H9 (cell line): ENCODE measurements at regions not wholly inside any gene's neighbourhood (a gene's known extent, or its start where the extent isn't known, plus 50 kb on each side); places are given as distances from the start of the nearest gene placed in this dataset.

Experiments
- DNase-seq: peaks from one replicate; pipeline ENCODE4 v3.0.0-alpha.2; 2017
- H2AFZ ChIP-seq: one replicate; pipeline ENCODE4 v1.6.1; 2013; ENCODE audit warnings: mild to moderate bottlenecking, low read length, control low read depth, moderate library complexity
- H2AK5ac ChIP-seq: 2 replicates; pipeline ENCODE4 v1.6.1; 2013; ENCODE audit warnings: low read length, control low read depth, mixed read lengths; ENCODE audit not compliant: insufficient read length
- H2BK120ac ChIP-seq: one replicate; pipeline ENCODE4 v1.6.1; 2013; ENCODE audit warnings: low read depth, mild to moderate bottlenecking, low read length, control low read depth, inconsistent platforms; ENCODE audit not compliant: poor library complexity, severe bottlenecking
- H2BK12ac ChIP-seq: 2 replicates; pipeline ENCODE4 v1.6.1; 2013; ENCODE audit warnings: low read length, control low read depth, mixed read lengths, low read depth; ENCODE audit not compliant: insufficient read length
- H2BK15ac ChIP-seq: 2 replicates; pipeline ENCODE4 v1.6.1; 2013; ENCODE audit warnings: low read depth, low read length, control low read depth
- H2BK20ac ChIP-seq: one replicate; pipeline ENCODE4 v1.6.1; 2013; ENCODE audit warnings: low read depth, mild to moderate bottlenecking, low read length, control low read depth, inconsistent platforms; ENCODE audit not compliant: poor library complexity, severe bottlenecking
- H2BK5ac ChIP-seq: 2 replicates; pipeline ENCODE4 v1.6.1; 2013; ENCODE audit warnings: low read length, control low read depth, mixed read lengths; ENCODE audit not compliant: insufficient read length
- H3K14ac ChIP-seq: 2 replicates; pipeline ENCODE4 v1.6.1; 2013; ENCODE audit warnings: low read length, control low read depth; ENCODE audit not compliant: insufficient read depth
- H3K18ac ChIP-seq: 2 replicates; pipeline ENCODE4 v1.6.1; 2013; ENCODE audit warnings: low read depth, mild to moderate bottlenecking, mixed read lengths, low read length, control low read depth; ENCODE audit not compliant: insufficient read length
- H3K23ac ChIP-seq: 2 replicates; pipeline ENCODE4 v1.6.1; 2013; ENCODE audit warnings: low read length, control low read depth, mixed read lengths, low read depth; ENCODE audit not compliant: insufficient read length
- H3K23me2 ChIP-seq: 2 replicates; pipeline ENCODE4 v1.6.1; 2013; ENCODE audit warnings: low read depth, mild to moderate bottlenecking, mixed read lengths, low read length, control low read depth; ENCODE audit not compliant: insufficient read length, poor library complexity, severe bottlenecking
- H3K27ac ChIP-seq: 2 replicates; pipeline ENCODE4 v1.5.1; 2013; ENCODE audit warnings: low read length, control low read depth, mixed read lengths, low read depth; ENCODE audit not compliant: insufficient read length
- H3K27me3 ChIP-seq: 2 replicates; pipeline ENCODE4 v1.6.1; 2013; ENCODE audit warnings: low read length, control low read depth, inconsistent platforms; ENCODE audit not compliant: insufficient read depth
- H3K4ac ChIP-seq: 2 replicates; pipeline ENCODE4 v1.6.1; 2013; ENCODE audit warnings: low read depth, mild to moderate bottlenecking, control low read depth, inconsistent platforms, low read length, moderate library complexity
- H3K4me1 ChIP-seq: 2 replicates; pipeline ENCODE4 v1.6.1; 2013; ENCODE audit warnings: low read length, control low read depth, inconsistent platforms; ENCODE audit not compliant: insufficient read depth
- H3K4me2 ChIP-seq: 2 replicates; pipeline ENCODE4 v1.6.1; 2013; ENCODE audit warnings: low read length, control low read depth, mixed read lengths; ENCODE audit not compliant: insufficient read length, insufficient read depth
- H3K56ac ChIP-seq: 2 replicates; pipeline ENCODE4 v1.6.1; 2013; ENCODE audit warnings: low read depth, mild to moderate bottlenecking, mixed read lengths, low read length, control low read depth; ENCODE audit not compliant: insufficient read length
- H3K79me1 ChIP-seq: 2 replicates; pipeline ENCODE4 v1.6.1; 2013; ENCODE audit warnings: low read depth, mild to moderate bottlenecking, moderate library complexity, low read length, control low read depth, inconsistent platforms; ENCODE audit not compliant: insufficient read depth, poor library complexity, severe bottlenecking
- H3K79me2 ChIP-seq: 2 replicates; pipeline ENCODE4 v1.6.1; 2013; ENCODE audit warnings: low read length, control low read depth, inconsistent platforms; ENCODE audit not compliant: insufficient read depth
- H3K9ac ChIP-seq: 2 replicates; pipeline ENCODE4 v1.6.1; 2013; ENCODE audit warnings: low read length, control low read depth, mixed read lengths; ENCODE audit not compliant: insufficient read length; ENCODE audit errors: extremely low read depth
- H3K9me3 ChIP-seq: one replicate; pipeline ENCODE4 v1.6.1; 2013; ENCODE audit warnings: low read depth, low read length, inconsistent platforms; ENCODE audit not compliant: control insufficient read depth
- H3T11ph ChIP-seq: one replicate; pipeline ENCODE4 v1.6.1; 2013; ENCODE audit warnings: mild to moderate bottlenecking, low read length, control low read depth, inconsistent platforms
- H4K20me1 ChIP-seq: one replicate; pipeline ENCODE4 v1.6.1; 2013; ENCODE audit not compliant: control insufficient read depth, insufficient read length, insufficient read depth
- H4K5ac ChIP-seq: 2 replicates; pipeline ENCODE4 v1.6.1; 2013; ENCODE audit warnings: low read depth, mild to moderate bottlenecking, mixed read lengths, low read length, control low read depth; ENCODE audit not compliant: insufficient read length
- H4K8ac ChIP-seq: replicated peaks from 2 replicates; pipeline ENCODE4 v1.6.1; 2013; ENCODE audit warnings: low read length, control low read depth, mixed read lengths, low read depth; ENCODE audit not compliant: insufficient read length
- H4K91ac ChIP-seq: 2 replicates; pipeline ENCODE4 v1.6.1; 2013; ENCODE audit warnings: low read depth, mild to moderate bottlenecking, moderate library complexity, mixed read lengths, low read length, control low read depth; ENCODE audit not compliant: insufficient read length
- H3K27ac Mint-ChIP-seq, 3 experiments: 2 replicates in 2 of 3; 3 replicates in 1 of 3; pipeline ENCODE4 v1.8.0; 2020 to 2021; ENCODE audit warnings: mixed read lengths in 3 of 3, mild to moderate bottlenecking in 1 of 3, moderate library complexity in 1 of 3
- H3K27me3 Mint-ChIP-seq: 2 replicates; pipeline ENCODE4 v1.8.0; 2021; ENCODE audit warnings: low read depth, mild to moderate bottlenecking, moderate library complexity, mixed read lengths
- H3K36me3 Mint-ChIP-seq, 3 experiments: 2 replicates in 2 of 3; 3 replicates in 1 of 3; pipeline ENCODE4 v1.8.0; 2020 to 2021; ENCODE audit warnings: low read depth in 3 of 3, mixed read lengths in 3 of 3; ENCODE audit not compliant: insufficient read depth in 1 of 3
- H3K4me1 Mint-ChIP-seq, 2 experiments: 2 replicates each; pipeline ENCODE4 v1.8.0; 2020; ENCODE audit warnings: mixed read lengths in 2 of 2
- H3K4me3 Mint-ChIP-seq, 2 experiments: 2 replicates in 1 of 2; 3 replicates in 1 of 2; pipeline ENCODE4 v1.8.0; 2020 to 2021; ENCODE audit warnings: mild to moderate bottlenecking in 2 of 2, mixed read lengths in 2 of 2, moderate library complexity in 1 of 2
- H3K9me3 Mint-ChIP-seq, 2 experiments: 2 replicates in 1 of 2; 3 replicates in 1 of 2; pipeline ENCODE4 v1.8.0; 2020; ENCODE audit warnings: mild to moderate bottlenecking in 2 of 2, mixed read lengths in 2 of 2, moderate library complexity in 1 of 2
- WGBS: extraction: QIAGEN DNeasy Blood & Tissue Kit; methylation state at CpG from one replicate; pipeline ENCODE4 v1.1.7; 2013; ENCODE audit warnings: missing lambda C conversion rate, low lambda C conversion rate, mixed read lengths; ENCODE audit not compliant: insufficient read length; ENCODE audit errors: extremely low coverage; 5-methylcytosine and 5-hydroxymethylcytosine counted together
- TF ChIP-seq, protein P1 (sequence below): fragments of 200-600 bp; sonication (generic); conservative IDR thresholded peaks from 3 replicates; pipeline ENCODE4 v1.8.0; 2021; ENCODE audit warnings: antibody characterized with exemption, mild to moderate bottlenecking

DNA sequence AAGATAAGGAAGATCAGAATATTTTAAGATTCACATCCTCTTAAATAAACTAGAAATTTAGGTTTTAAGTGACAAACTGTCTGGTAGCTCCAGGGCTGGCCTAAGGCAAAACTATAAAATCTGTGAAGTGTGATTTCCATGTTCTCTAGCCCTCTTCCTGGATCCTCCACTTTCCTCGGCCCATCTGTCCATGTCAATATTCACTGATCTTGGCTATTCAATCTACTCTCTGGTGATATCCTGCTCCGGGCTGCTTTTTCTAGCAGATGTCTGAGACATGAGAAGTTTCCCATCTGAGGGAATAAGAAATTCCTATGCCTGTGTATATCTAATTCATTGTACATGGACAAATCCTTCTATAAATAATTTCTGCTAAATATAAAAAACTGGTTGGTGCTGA is 500.4 kb downstream of the GALC start:
- Histone ChIP-seq H4K91ac (no peak overlapping the region), H3K4ac (no peak overlapping the region), H2AK5ac (no peak overlapping the region), H4K5ac (no peak overlapping the region), H4K8ac (no peak overlapping the region), H3K23me2 (no peaks in the 10 kb centered on the region), H2BK120ac (no peak overlapping the region), H3K14ac (no peak overlapping the region), H3K79me1 (no peaks in the 10 kb centered on the region), H3K4me2 (no peak overlapping the region), H3K4me1 (no peaks in the 10 kb centered on the region; the same call in 1 of the 2 replicates), H3T11ph (no peak overlapping the region), H3K18ac (no peak overlapping the region), H3K79me2 (no peaks in the 10 kb centered on the region), H2BK12ac (no peak overlapping the region), H3K56ac (no peak overlapping the region), H3K27ac (no peak overlapping the region), H2AFZ (no peak overlapping the region), H2BK20ac (no peak overlapping the region), H4K20me1 (no peaks in the 10 kb centered on the region), H2BK15ac (no peak overlapping the region), H3K27me3 (no peaks in the 10 kb centered on the region), H3K9ac (no peak overlapping the region), H2BK5ac (no peak overlapping the region), H3K23ac (no peak overlapping the region), H3K9me3 (no peaks in the 10 kb centered on the region)
- no CpG with 5 or more reads among the region's 2 CpGs for WGBS
- no peaks in the 10 kb centered on the region for H3K9me3 Mint-ChIP-seq
- peaks cover 10 to 12% of the 10 kb centered on the region in 2 experiments for H3K4me1 Mint-ChIP-seq
- no peak overlapping the region for H3K27ac Mint-ChIP-seq
- no peak overlapping the region for H3K4me3 Mint-ChIP-seq
- no peak for DNase-seq
- TF ChIP-seq, protein P1, sequence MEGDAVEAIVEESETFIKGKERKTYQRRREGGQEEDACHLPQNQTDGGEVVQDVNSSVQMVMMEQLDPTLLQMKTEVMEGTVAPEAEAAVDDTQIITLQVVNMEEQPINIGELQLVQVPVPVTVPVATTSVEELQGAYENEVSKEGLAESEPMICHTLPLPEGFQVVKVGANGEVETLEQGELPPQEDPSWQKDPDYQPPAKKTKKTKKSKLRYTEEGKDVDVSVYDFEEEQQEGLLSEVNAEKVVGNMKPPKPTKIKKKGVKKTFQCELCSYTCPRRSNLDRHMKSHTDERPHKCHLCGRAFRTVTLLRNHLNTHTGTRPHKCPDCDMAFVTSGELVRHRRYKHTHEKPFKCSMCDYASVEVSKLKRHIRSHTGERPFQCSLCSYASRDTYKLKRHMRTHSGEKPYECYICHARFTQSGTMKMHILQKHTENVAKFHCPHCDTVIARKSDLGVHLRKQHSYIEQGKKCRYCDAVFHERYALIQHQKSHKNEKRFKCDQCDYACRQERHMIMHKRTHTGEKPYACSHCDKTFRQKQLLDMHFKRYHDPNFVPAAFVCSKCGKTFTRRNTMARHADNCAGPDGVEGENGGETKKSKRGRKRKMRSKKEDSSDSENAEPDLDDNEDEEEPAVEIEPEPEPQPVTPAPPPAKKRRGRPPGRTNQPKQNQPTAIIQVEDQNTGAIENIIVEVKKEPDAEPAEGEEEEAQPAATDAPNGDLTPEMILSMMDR = no peak
- no peaks in the 10 kb centered on the region for H3K27me3 Mint-ChIP-seq
- no peaks in the 10 kb centered on the region for H3K36me3 Mint-ChIP-seq
